HG02588 (cell line): ENCODE measurements at regions not wholly inside any gene's neighbourhood (a gene's known extent, or its start where the extent isn't known, plus 50 kb on each side); places are given as distances from the start of the nearest gene placed in this dataset.
A peak's percentile ranks its signal among the peaks of the same experiment; 100 is the strongest.

ENCODE experiments used
- ATAC-seq: cut with Tn5 transposase; IDR thresholded peaks from one replicate; pipeline ENCODE4 v1.9.1; 2021; ENCODE audit warnings: mild to moderate bottlenecking, moderate library complexity; ENCODE audit not compliant: unreplicated experiment

DNA sequence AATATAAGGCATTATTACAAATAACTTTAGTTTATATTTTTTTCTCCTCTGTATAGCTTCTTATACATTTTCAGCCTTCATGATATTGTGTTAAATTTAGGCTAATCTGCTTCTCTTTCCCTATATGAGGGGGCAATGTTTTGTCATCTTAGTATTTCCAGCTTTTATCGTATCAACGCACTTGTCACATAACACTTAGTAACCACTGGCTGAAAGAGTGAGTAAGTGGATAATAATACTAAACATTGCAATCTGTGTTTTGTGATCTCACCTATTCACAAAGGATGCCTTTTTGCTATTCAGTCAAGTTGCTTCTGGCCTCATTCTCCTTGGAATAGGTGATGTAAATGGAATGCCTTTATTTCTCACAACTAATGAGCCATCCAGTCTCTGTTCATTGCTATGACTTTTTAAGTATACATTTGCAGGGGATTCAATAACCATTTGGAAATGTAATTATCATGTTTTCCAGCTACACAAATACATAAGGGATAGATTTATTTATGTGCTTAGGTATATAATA, 260.9 kb downstream of the BMP4 start:
- ATAC-seq = no peak

GRCh38 chr14:53692885-53693284, 263.7 kb downstream of the BMP4 start:
- ATAC-seq = no peak

DNA sequence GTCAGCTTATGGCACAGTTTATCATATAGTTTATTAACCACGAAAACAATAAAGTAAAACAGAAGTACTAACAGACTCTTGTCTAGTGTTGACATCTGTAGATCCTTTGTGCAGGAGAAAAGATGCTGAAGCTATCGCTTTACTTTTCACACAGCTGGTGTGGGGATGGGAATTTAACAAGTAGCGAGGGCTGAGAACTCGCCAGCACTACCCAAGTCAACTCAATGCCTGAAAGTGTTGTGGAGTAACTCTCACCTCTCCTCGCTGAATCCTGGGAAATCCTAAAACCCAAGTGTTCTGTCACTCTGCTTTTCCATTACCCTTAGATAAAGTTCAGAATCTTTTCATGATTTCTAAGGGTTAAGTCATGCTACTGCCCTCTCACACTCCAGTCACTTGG, 264.2 kb downstream of the BMP4 start:
- ATAC-seq = no peak

- no peak for ATAC-seq
Measured at GRCh38 chr14:53683229-53683628, 273.4 kb downstream of the BMP4 start.

- no peak for ATAC-seq
Measured at GRCh38 chr14:53672526-53672925, 284.1 kb downstream of the BMP4 start.

DNA sequence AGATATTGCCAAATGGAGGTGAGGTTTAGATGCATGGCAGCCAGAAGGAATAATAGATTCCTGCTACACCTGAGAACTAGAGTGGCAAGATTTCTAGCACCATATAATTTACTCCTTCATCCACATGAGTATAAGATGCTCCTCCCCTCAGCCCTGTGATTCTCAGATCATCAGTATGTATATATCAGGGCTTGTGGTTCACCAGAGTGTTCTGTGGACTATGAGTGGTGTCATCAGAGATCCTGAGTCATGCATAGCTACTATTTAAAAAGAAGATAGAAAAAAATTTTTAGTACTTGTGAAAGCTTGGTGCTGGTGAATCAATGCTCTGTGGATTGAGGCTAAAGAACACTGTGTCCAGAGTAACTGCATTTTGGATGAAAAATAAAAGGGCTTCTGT, 285.9 kb downstream of the BMP4 start:
- no peak for ATAC-seq

GRCh38 chr14:53668897-53669296, 287.7 kb downstream of the BMP4 start:
- no peak for ATAC-seq

DNA sequence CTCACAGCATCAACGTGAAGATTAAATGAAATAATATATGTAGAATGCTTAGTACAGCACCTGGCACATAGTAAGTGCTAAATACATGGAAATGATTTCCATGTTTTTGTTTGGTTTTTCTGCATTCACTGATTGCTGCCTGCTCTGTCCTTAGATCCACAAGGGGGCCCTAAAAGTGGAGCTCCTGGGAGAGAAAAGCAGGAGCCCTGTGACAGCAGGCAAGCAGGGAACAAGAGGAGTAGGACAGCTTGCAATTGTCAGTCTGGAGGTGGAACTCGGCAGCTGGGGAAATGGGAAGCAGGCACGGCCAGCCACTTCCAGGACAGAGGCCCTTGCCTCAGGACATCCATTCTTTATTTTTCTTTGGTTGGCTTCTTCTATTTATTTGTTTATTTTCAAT, 292.9 kb downstream of the BMP4 start:
- ATAC-seq = no peak

- no peak for ATAC-seq
Measured at GRCh38 chr14:53655080-53655785, 301.4 kb downstream of the BMP4 start.

- ATAC-seq = no peak
Measured at GRCh38 chr14:53652068-53652467, 304.6 kb downstream of the BMP4 start.

DNA sequence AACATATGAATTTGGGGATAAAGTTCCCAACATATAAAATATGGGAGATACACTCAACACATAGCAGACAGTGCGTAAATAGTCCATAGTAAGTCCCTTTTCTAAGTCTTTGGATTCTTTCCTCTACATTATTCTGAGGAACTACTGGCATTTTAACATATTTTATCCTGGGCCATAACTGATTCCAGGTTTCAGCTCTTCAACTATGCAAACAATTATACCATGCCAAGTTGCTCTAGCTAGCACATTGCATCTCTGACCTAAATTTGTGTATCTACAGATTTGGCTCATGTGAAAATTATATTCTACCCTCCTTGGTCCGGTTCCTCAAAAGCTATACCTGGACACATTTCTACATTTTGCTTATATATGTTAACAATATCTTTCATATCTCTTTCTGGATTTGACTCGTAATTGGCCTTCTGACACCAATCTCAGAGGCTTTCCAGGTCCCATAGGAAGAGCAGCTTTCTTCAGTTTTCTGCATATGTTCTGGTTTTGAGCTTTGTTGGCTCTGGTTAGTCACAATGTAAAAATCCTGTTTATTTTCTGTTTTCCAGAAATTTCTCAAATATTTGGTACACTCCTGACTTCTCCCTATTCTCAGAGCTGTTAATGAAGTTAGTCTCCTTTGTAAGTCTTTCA, 305.4 kb downstream of the BMP4 start:
- no peak for ATAC-seq

DNA sequence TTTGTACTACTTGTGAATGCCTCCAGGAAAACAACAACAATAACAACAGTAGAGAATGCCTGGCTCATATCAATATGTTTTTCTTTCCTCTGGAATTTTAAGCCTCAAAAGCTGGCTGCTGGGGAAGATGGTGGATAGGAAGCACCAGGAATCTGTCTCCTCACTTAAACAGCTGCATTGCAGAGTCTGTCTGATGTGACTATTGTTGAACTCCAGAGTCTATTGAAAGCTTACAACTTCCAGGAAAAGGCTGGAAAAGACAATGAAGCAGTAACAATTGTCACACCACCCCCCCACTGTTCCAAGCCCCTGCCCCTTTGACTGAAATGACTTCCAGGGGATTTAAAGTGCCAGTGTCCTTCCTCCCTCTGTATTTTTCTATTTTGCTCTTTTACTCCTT, 309.7 kb downstream of the BMP4 start:
- no peak for ATAC-seq

- no peak for ATAC-seq
Measured at GRCh38 chr14:53640695-53641094, 315.9 kb downstream of the BMP4 start.

GRCh38 chr14:53638966-53639365, 317.7 kb downstream of the BMP4 start:
- ATAC-seq = no peak

DNA sequence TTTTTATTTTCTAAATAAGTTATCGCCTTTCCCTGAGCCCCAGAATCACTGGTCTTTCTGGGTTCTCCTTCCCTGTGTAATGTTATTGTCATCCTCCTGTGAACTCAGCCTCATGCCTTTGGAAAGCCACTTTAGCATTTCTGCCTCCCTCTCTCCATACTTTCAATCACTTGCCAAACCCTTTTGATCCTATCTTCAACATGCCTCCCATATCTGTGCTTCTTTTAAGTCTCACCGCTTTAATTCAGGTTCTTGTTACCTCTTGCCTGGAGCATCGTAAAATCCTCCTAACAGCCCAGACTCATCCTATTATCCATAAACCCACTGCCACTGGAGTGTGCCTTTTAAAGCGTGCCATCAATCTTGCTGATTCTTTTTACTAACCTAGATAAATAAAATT, 321.8 kb downstream of the BMP4 start:
- ATAC-seq = no peak

DNA sequence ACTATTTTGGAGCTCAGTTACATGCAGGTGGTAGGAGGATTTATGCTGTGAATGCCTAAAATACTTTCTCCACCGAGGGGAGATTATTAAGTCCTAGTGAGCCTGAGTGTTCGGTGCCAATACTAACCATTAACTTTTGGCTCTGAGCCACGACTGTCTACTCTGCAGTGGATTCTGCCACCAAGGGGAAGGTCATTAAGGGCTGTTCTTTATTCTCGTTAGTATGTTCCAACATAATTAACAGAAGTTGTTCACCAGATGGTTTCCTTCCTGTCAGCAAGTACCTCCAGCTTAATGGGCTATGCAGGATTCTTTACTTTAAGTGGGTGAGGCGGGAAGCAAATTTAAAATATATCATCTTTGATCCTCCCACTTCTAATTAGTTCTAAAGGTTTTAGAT, 326.3 kb downstream of the BMP4 start:
- no peak for ATAC-seq

- no peak for ATAC-seq
Measured at GRCh38 chr14:53628732-53629430, 327.7 kb downstream of the BMP4 start.

GRCh38 chr14:53628261-53628660, 328.4 kb downstream of the BMP4 start:
- ATAC-seq = no peak

DNA sequence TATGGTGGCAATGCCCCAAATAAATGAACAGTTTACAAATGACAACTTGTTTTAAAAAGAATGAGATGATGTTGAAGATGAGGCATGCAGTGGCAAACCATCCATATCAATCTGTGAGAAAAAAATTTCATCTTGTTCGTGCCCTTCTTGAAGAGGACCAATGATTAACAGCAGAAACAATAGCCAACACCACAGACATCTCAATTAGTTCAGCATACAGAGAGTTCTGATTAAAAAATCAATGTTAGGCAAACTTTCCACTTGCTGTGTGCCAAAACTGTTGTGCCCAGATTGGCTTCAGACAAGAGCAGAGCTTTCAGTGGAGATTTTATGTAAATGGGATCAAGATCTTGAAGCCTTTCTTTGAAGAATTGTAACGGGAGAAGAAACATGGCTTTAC, 329.9 kb downstream of the BMP4 start:
- ATAC-seq = no peak

GRCh38 chr14:53622447-53622846, 334.2 kb downstream of the BMP4 start:
- no peak for ATAC-seq

DNA sequence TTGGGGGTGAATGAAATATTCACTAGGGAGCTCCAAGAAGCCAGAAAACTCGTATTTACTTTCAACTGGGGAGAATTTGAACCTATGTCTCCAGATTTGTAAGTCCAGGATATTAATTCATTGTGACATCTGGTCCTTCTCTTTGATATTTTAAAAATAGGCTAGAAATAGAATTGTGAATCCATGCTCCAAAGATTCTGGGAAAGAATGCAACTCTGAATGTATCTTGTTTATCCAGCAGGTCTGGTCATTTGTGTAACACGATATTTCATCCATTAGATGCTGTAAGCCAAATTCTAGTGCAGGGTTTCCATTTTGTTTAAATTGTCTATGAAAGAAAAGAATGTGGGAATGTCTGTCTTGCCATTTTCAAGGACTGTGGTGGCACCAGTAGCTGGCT, 334.7 kb downstream of the BMP4 start:
- ATAC-seq = no peak

GRCh38 chr14:53621433-53621832, 335.2 kb downstream of the BMP4 start:
- ATAC-seq = peak; percentile 41
